Left hindlimb (tissue), 1 donor: ENCODE measurements at regions not wholly inside any gene's neighbourhood (a gene's known extent, or its start where the extent isn't known, plus 50 kb on each side); places are given as distances from the start of the nearest gene placed in this dataset.
"Not testable (repeated sequence)": the region's sequence is repeated elsewhere in the genome, so short reads cannot be mapped to it uniquely, and the experiment has no call there.

Experiments
- DNase-seq: peaks from one replicate; pipeline ENCODE4 v3.0.0-alpha.2; 2018

- DNase-seq, result no peak
Observed at GRCh38 chr2:7309582-7309981, 392.4 kb downstream of the RNF144A start.

- no peak for DNase-seq
Observed at GRCh38 chr2:7324706-7325105, 407.5 kb downstream of the RNF144A start.

DNA sequence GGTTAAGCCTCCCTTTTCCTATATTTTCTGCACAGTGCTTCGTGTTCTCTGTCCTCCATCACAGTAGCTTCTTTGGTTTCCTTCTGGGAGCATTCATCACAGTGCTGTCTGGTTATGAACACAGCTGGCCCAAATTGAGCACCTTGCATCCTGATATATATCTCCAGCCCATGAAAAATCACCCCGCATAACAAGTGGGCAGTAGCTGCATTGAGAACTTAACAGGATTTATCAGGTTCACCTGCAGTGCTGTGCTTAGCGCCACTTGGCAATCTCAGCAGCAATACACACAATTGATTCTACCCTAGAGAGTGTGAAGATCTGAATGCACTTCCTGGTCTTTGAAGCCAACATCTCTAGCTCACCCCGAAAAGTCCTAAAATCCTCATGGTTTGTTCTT, 408.0 kb downstream of the RNF144A start:
- DNase-seq, result no peak

- no peak for DNase-seq
Observed at GRCh38 chr2:7329465-7329864, 412.3 kb downstream of the RNF144A start.

GRCh38 chr2:7333189-7333765, 416.1 kb downstream of the RNF144A start:
- DNase-seq, result no peak

- DNase-seq, result no peak
Observed at GRCh38 chr2:7333960-7334493, 416.8 kb downstream of the RNF144A start.

DNA sequence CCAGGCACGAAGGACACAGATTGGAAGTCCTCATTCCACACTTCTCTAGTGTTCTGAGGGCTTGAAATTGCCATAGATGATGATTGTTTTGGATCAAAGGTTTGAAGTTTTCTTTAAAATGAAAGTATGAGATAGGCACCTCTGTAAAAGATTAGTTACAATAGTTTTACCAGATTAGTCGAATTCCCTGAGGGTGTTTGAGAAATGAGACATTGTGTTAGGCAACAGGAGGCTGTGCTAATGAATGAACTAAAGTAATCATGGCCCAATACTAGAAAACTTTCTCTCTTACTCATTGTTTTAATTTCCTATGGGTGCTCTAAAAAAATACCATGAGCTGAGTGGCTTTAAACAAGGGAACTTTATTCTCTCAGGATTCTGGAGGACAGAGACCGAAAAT, 421.7 kb downstream of the RNF144A start:
- DNase-seq, result no peak

GRCh38 chr2:7346336-7346735, 429.1 kb downstream of the RNF144A start:
- DNase-seq, result no peak

GRCh38 chr2:7348761-7349160, 431.5 kb downstream of the RNF144A start:
- DNase-seq, result no peak

GRCh38 chr2:7352191-7352590, 435.0 kb downstream of the RNF144A start:
- no peak for DNase-seq

DNA sequence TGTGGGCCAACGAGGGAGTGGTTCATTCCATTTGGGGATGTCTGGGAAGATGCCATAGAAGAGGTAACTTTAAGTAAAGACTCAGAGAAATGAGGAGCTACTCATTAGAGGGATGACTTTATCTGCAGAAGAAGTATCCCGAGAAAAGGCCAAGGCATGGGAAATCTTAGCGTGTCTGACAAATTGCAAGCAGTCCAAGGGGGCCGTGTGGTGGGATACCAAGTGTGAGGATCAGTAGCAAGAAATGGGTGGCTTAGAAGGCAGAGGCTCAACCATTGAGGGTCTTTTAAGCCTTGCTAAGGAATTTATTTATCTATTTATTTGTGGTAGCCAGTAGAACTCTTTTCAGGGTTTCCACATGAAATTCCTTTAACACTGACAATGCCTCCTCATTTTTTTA, 436.4 kb downstream of the RNF144A start:
- DNase-seq, result no peak

GRCh38 chr2:7355781-7356180, 438.6 kb downstream of the RNF144A start:
- DNase-seq, result no peak

DNA sequence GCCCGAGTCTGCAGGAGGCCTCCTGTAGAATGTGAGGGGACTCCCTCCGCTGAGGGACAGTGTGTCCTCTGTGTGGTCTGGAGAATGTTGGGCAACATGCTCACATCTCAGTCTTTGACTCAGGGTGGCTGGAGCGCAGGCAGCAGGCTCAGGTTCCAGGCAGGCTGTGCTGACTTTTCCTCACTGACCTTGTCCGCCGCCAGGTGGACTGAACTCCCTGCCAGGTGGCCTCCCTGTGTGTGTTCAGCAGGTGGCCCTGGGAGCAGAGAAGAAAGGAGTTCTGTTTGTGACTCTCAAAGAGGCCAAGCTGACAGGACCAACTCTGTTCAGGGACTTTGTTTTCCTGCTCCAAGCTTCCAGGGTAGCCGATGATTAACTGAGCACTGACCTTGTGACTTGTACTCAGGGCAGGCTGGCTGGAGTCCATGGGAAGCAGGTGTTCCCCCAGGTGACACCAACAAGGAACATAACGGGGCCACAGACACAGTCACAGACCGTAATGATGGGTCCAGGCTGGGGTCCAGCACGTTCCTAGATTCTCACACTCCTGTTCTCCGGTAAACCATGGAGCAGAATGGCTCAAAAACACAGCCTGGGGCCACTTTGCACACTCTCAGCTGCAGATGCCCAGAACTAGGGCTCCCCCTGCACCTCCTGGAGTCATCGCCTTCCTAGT, 439.8 kb downstream of the RNF144A start:
- no peak for DNase-seq

GRCh38 chr2:7357993-7358392, 440.8 kb downstream of the RNF144A start:
- no peak for DNase-seq

GRCh38 chr2:7358865-7359447, 441.7 kb downstream of the RNF144A start:
- DNase-seq, result no peak

DNA sequence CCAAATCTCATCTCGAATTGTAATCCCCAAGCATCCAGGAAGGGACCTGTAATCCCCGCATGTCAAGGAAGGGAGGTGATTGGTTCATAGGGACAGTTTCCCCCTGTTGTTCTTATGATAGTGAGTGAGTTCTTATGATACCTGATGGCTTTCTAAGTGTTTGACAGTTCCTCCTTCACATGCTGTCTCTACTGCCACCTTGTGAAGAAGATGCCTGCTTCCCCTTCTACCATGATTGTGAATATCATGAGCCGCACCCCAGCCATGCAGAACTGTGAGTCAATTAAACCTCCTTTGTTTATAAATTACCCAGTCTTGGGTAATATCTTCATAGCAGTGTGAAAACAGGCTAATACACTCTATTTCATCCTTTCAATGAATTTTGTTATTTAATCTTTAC, 446.7 kb downstream of the RNF144A start:
- DNase-seq, result no peak

GRCh38 chr2:7368211-7368610, 451.0 kb downstream of the RNF144A start:
- no peak for DNase-seq

DNA sequence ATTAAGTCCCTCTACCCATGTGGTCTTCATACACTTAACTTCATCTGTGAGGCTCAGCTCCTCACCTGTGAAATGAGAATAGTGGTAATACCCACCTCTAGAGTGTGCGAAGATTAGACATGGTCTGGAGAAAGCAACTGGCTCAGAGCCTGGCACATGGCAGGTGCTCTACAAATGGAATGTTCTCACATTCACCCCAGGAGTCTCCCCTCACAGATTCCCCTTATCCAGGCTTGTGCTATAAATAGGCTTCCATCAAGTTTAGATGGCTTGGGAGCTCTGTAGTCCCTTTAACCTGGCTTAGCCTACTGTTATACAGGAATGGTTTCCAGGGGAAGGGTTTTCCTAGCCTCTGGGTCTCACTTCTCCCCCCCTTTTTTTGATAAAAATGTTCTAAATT, 455.9 kb downstream of the RNF144A start:
- no peak for DNase-seq

DNA sequence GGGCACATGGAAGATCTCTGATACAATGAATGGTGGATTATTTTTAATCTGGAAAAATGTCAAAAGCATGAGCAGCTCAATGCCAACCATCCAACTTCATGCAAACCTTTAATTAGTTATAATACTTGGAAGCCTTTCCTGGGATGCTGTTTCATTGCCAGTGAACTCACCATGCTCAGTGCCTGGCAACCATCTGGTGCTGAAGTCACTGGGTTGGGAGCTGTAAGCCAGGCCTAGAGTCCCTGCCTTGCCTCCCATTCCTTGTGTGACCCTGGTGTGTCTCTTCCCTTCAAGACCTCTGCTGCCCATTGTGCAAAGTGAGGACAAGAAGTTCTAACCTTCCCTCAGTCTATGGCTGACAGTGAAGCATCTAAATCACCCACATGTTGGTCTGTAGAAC, 458.7 kb downstream of the RNF144A start:
- no peak for DNase-seq

DNA sequence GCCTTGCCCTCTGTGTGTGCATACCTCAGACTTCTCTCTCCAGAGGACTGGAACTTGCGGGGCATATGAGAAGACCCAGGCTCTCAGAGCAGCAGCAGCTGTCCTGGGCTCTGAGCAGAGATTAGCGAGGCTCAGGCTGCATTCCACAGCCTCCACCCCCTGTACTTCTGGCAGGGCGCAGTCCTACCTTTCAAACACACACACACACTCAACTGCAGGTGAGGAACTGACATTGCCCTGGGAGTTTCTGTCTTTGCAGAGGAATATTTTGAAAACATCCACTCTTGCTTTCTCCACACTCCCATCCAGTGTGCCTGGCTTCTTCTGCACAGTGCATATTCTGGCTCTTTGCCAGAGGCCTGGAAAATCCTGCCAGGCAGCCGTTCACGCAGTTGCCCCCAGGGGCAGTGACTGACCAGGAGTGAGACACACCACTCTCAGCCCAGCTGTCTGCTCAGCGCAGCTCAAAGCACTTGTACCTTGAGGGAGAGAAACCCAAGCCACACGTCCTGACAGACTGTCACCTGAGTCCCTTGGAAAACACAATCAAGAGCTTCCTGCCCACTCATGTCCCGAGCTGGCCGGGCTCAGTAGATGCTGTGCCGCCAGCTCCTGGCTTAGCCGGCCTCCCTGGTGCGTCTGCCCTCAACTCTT, 460.8 kb downstream of the RNF144A start:
- peak; percentile 36 for DNase-seq

DNA sequence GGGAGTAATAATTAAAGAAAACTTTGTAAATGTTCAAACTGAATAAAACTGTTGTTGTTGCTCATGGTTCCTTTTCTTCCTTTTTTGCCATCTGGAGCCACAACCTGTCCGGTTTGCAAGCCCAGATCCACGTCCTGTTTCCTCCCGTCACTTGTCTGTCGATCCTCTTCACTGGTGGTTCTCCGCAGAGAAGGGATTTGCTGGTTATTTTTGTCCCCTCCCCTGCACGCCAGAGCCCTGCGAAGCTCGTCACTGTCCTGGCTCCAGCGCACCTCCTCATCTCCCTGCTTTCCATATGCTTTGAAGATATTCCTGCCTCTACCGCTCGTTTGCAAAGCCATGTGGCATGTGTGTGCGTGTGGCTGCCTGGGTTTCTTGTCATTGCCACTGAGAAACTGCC, 461.4 kb downstream of the RNF144A start:
- DNase-seq, result no peak

DNA sequence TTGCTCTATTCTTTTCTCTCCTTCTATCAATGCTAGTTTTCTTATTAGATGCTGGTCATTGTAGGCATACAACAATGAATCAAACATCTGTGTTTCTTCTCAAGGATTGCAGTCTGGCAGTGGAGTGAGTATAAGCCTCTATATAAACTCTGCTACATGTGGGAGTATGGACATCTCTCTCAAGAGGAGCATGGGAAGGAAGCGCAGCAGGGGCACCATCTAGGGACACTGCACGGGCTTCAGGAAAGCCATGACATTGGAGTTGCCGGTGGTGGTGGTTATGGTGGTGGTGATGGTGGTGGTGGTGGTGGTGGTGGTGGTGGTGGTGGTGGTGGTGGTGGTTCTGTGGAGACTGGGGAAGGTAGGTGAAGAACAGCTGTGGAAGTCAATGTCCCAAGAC, 462.6 kb downstream of the RNF144A start:
- no peak for DNase-seq

DNA sequence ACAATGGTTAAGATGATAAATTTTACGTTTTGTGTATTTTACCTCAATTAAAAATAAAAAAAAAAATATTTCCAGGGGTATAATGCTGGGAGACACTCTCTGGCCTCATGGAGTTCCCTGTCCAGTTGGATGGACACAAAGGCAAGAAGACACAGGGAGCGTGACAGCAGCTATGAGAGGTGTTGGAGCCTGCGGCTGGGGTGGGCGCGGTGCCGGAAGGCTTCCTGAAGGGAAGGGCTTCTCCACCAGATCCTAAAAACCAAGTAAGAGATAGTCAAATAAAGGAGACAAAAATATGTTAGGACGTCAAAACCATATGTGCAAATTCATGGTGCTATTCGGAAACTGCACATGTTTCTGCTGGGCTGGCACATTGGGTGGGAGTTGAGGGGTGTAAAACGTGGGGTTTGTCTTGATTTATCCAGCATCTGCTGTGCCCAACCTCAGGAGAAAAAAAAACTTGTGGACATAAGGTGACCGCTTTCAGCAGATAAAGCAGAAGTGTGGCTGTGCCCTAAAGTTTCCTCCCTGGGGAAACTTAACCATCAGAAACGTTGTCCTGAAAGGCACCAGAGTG, 467.6 kb downstream of the RNF144A start:
- DNase-seq, result no peak

GRCh38 chr2:7390311-7390710, 473.1 kb downstream of the RNF144A start:
- not testable (repeated sequence) for DNase-seq
